Endothelial cell of umbilical vein (primary cell): ENCODE measurements at regions not wholly inside any gene's neighbourhood (a gene's known extent, or its start where the extent isn't known, plus 50 kb on each side); places are given as distances from the start of the nearest gene placed in this dataset.

Experiments used
- BruUV-seq: library from RNA; stranded (reverse); fragments of 400-500 nt; replicated peaks from 2 replicates; lab custom pipeline; 2021; lab: Mats Ljungman, UMichigan
- CTCF ChIA-PET: fragments of 300-600, 350-600 bp; sonication (Branson Sonifier 250); formaldehyde crosslinking; loops from one replicate; lab custom pipeline; 2021; ENCODE audit warnings: antibody characterized with exemption, inconsistent platforms; lab: Charles Lee
- POLR2A ChIA-PET: fragments of 300-600, 350-600 bp; sonication (Branson Sonifier 250); formaldehyde crosslinking; loops from one replicate; lab custom pipeline; 2021; ENCODE audit warnings: antibody characterized with exemption, inconsistent platforms; lab: Charles Lee
- DNase-seq: peaks from one replicate; pipeline ENCODE4 v3.0.0-alpha.2; 2011; ENCODE audit warnings: low read depth, low spot score
- FAIRE-seq: peaks from 2 replicates; lab custom pipeline; 2011; peaks lifted over from hg19 to GRCh38; lab: Jason Lieb, UNC
- H2AFZ ChIP-seq: 2 replicates; pipeline ENCODE4 v1.6.0; 2012; ENCODE audit warnings: low read depth, low read length, control low read depth, inconsistent platforms
- H3K27ac ChIP-seq: 2 replicates; pipeline ENCODE4 v1.5.1; 2011; ENCODE audit warnings: low read depth, mild to moderate bottlenecking, control low read depth, low read length, moderate library complexity; ENCODE audit not compliant: insufficient read depth
- H3K27me3 ChIP-seq, 2 experiments: 2 replicates each; pipeline versions ENCODE4 v1.6.0 to v1.6.1; 2011; ENCODE audit warnings: low read length in 2 of 2, mixed read lengths in 1 of 2; ENCODE audit not compliant: control insufficient read depth in 2 of 2, insufficient read depth in 2 of 2
- H3K36me3 ChIP-seq, 2 experiments: 2 replicates in 1 of 2; 3 replicates in 1 of 2; pipeline ENCODE4 v1.5.1; 2011; ENCODE audit warnings: low read length in 2 of 2, mild to moderate bottlenecking in 1 of 2, moderate library complexity in 1 of 2; ENCODE audit not compliant: control insufficient read depth in 2 of 2, insufficient read depth in 2 of 2; ENCODE audit errors: extremely low read depth in 1 of 2
- H3K4me1 ChIP-seq: 3 replicates; pipeline ENCODE4 v1.5.1; 2011; ENCODE audit warnings: mild to moderate bottlenecking, low read length; ENCODE audit not compliant: control insufficient read depth, insufficient read depth; ENCODE audit errors: extremely low read depth
- H3K4me2 ChIP-seq: 2 replicates; pipeline ENCODE4 v1.6.1; 2011; ENCODE audit warnings: low read length, control low read depth, mixed read lengths; ENCODE audit not compliant: insufficient read depth
- H3K4me3 ChIP-seq, 3 experiments: fragments of 200-600 bp in 1 of 3; sonication (generic), shearing (Covaris generic) in 1 of 3; replicated peaks in 1 of 3; 2 replicates each; pipeline ENCODE4 v1.5.1; 2011 to 2016; ENCODE audit warnings: control low read depth in 3 of 3, low read length in 3 of 3, mild to moderate bottlenecking in 2 of 3, inconsistent platforms in 1 of 3, low read depth in 1 of 3, moderate library complexity in 1 of 3; ENCODE audit not compliant: insufficient read depth in 1 of 3
- H3K79me2 ChIP-seq: 2 replicates; pipeline ENCODE4 v1.6.0; 2012; ENCODE audit warnings: low read length, inconsistent platforms; ENCODE audit not compliant: control insufficient read depth, insufficient read depth
- H3K9ac ChIP-seq: replicated peaks from 2 replicates; pipeline ENCODE3; 2011; ENCODE audit warnings: low read length, control low read depth; ENCODE audit not compliant: insufficient read depth; ENCODE audit errors: extremely low read depth
- H3K9me1 ChIP-seq: replicated peaks from 3 replicates; pipeline ENCODE4 v1.6.0; 2011; ENCODE audit warnings: mild to moderate bottlenecking, low read length; ENCODE audit not compliant: control insufficient read depth, insufficient read depth; ENCODE audit errors: extremely low read depth
- H3K9me3 ChIP-seq: replicated peaks from 2 replicates; pipeline ENCODE4 v1.5.1; 2012; ENCODE audit warnings: low read length, inconsistent platforms; ENCODE audit not compliant: control insufficient read depth, insufficient read depth
- H4K20me1 ChIP-seq: replicated peaks from 2 replicates; pipeline ENCODE3; 2011; ENCODE audit warnings: mild to moderate bottlenecking, low read length; ENCODE audit not compliant: control insufficient read depth, insufficient read depth; ENCODE audit errors: extremely low read depth
- CTCF ChIP-seq, 2 donors: IDR thresholded peaks; 1 replicate in 1 of 2; 2 replicates in 1 of 2; pipeline ENCODE4 v1.5.1; 2011; ENCODE audit warnings: low read length in 2 of 2, mild to moderate bottlenecking in 2 of 2, moderate library complexity in 2 of 2, control low read depth in 1 of 2, inconsistent platforms in 1 of 2, low read depth in 1 of 2; ENCODE audit not compliant: insufficient read depth in 1 of 2; ENCODE audit errors: extremely low read depth in 1 of 2
- EZH2 ChIP-seq: IDR thresholded peaks from 2 replicates; pipeline ENCODE4 v1.6.1; 2012; ENCODE audit warnings: borderline replicate concordance, low read depth, mild to moderate bottlenecking, moderate library complexity, low read length, inconsistent platforms; ENCODE audit not compliant: severe bottlenecking
- FOS ChIP-seq: IDR thresholded peaks from 2 replicates; pipeline ENCODE4 v1.6.1; 2011; ENCODE audit warnings: mild to moderate bottlenecking, low read length, moderate library complexity, borderline replicate concordance; ENCODE audit not compliant: insufficient read depth
- GATA2 ChIP-seq: IDR thresholded peaks from 2 replicates; pipeline ENCODE4 v1.7.0; 2011; ENCODE audit warnings: low read depth, mild to moderate bottlenecking, moderate library complexity, mixed read lengths, low read length; ENCODE audit not compliant: insufficient read length, insufficient read depth
- JUN ChIP-seq: IDR thresholded peaks from 2 replicates; pipeline ENCODE4 v1.6.1; 2011; ENCODE audit warnings: borderline replicate concordance, low read depth; ENCODE audit not compliant: insufficient read length, insufficient read depth
- MAX ChIP-seq: IDR thresholded peaks from 2 replicates; pipeline ENCODE4 v1.6.1; 2011; ENCODE audit not compliant: insufficient read depth, insufficient read length
- MYC ChIP-seq: IDR thresholded peaks from one replicate; pipeline ENCODE4 v1.6.1; 2011; ENCODE audit warnings: mild to moderate bottlenecking, low read depth, low read length
- POLR2A ChIP-seq: IDR thresholded peaks from 2 replicates; pipeline ENCODE4 v1.6.1; 2012; ENCODE audit warnings: low read depth, mild to moderate bottlenecking, control low read depth, low read length
- POLR2AphosphoS5 ChIP-seq: IDR thresholded peaks from 2 replicates; pipeline ENCODE4 v1.6.1; 2012; ENCODE audit warnings: low read depth, mild to moderate bottlenecking, control low read depth, low read length, moderate library complexity; ENCODE audit not compliant: insufficient read depth
- dilution Hi-C: fragments of 300-500 bp; cut with MboI; formaldehyde crosslinking; loops from one replicate; pipeline ENCODE4 v1.15.0; 2019; ENCODE audit warnings: low sequenced_read_pairs; ENCODE audit not compliant: extremely low pct_ligation_motif_present
- intact Hi-C: fragments of 100-400 bp; cut with micrococcal nuclease; formaldehyde crosslinking; loops from one replicate; pipeline ENCODE4 v1.10.0; 2022

GRCh38 chr14:65193916-65194590 is 91.7 kb upstream of the MAX start:
- DNase-seq (no peak), FAIRE-seq (no peak)
- H3K4me3 ChIP-seq: no peak overlapping the region
- no peak overlapping the region for H2AFZ ChIP-seq
- no peak for TF ChIP-seq JUN
- no peak for TF ChIP-seq FOS
- no peak for TF ChIP-seq POLR2AphosphoS5
- TF ChIP-seq POLR2A: no peak
- no peak for TF ChIP-seq CTCF (IDR thresholded peaks at IDR 0.05; ENCODE audit: extremely low read depth in 1 of 2, insufficient read depth in 1 of 2, low read depth in 1 of 2, low read length in 2 of 2)
- no peak for TF ChIP-seq EZH2
- no peak for TF ChIP-seq MYC
- TF ChIP-seq GATA2: no peak
- no peak for TF ChIP-seq MAX
- no peaks in the 10 kb centered on the region for H3K4me1 ChIP-seq
- peaks cover 2 to 6% of the 10 kb centered on the region in 2 experiments for H3K27me3 ChIP-seq
- no peaks in the 10 kb centered on the region for H4K20me1 ChIP-seq
- dilution Hi-C loops: no loop called here
- BruUV-seq: no TSS peak
- H3K27ac ChIP-seq: no peak overlapping the region
- ChIA-PET CTCF (no interaction called here), POLR2A (no interaction called here)
- no peaks in the 10 kb centered on the region for H3K36me3 ChIP-seq
- no peak overlapping the region for H3K9ac ChIP-seq
- intact Hi-C loops: no loop called here
- H3K9me1 ChIP-seq: no peaks in the 10 kb centered on the region
- no peaks in the 10 kb centered on the region for H3K79me2 ChIP-seq
- H3K9me3 ChIP-seq: no peaks in the 10 kb centered on the region
- no peak overlapping the region for H3K4me2 ChIP-seq
